ENCODE measurements at regions not wholly inside any gene's neighbourhood (a gene's known extent, or its start where the extent isn't known, plus 50 kb on each side); places are given as distances from the start of the nearest gene placed in this dataset.
A peak's percentile ranks its signal among the peaks of the same experiment; 100 is the strongest.

GRCh38 chr6:168901076-168901475 lies 352.6 kb downstream of the THBS2 start:
- no peak for FAIRE-seq

- FAIRE-seq, result no peak
Measured at GRCh38 chr6:168896321-168896720, 357.3 kb downstream of the THBS2 start.

GRCh38 chr6:168895102-168895812 lies 358.4 kb downstream of the THBS2 start:
- peak; percentile 82 for FAIRE-seq

GRCh38 chr6:168892031-168892430 lies 361.6 kb downstream of the THBS2 start:
- no peak for FAIRE-seq

GRCh38 chr6:168890981-168891365 lies 362.7 kb downstream of the THBS2 start:
- FAIRE-seq, result no peak

GRCh38 chr6:168890306-168890980 lies 363.2 kb downstream of the THBS2 start:
- FAIRE-seq, result no peak

- FAIRE-seq, result no peak
Measured at GRCh38 chr6:168888786-168889345, 364.8 kb downstream of the THBS2 start.

GRCh38 chr6:168888102-168888501 lies 365.5 kb downstream of the THBS2 start:
- no peak for FAIRE-seq

GRCh38 chr6:168887621-168888020 lies 366.0 kb downstream of the THBS2 start:
- no peak for FAIRE-seq

GRCh38 chr6:168886964-168887363 lies 366.7 kb downstream of the THBS2 start:
- no peak for FAIRE-seq

- FAIRE-seq, result no peak
Measured at GRCh38 chr6:168885751-168886742, 367.6 kb downstream of the THBS2 start.

- no peak for FAIRE-seq
Measured at GRCh38 chr6:168885196-168885595, 368.4 kb downstream of the THBS2 start.

GRCh38 chr6:168884646-168885086 lies 369.0 kb downstream of the THBS2 start:
- no peak for FAIRE-seq

GRCh38 chr6:168884050-168884645 lies 369.5 kb downstream of the THBS2 start:
- no peak for FAIRE-seq

- FAIRE-seq, result no peak
Measured at GRCh38 chr6:168883410-168884049, 370.1 kb downstream of the THBS2 start.

- no peak for FAIRE-seq
Measured at GRCh38 chr6:168880271-168880670, 373.4 kb downstream of the THBS2 start.

GRCh38 chr6:168877821-168878282 lies 375.8 kb downstream of the THBS2 start:
- FAIRE-seq, result no peak

- FAIRE-seq, result no peak
Measured at GRCh38 chr6:168876956-168877355, 376.7 kb downstream of the THBS2 start.

- no peak for FAIRE-seq
Measured at GRCh38 chr6:168875811-168876576, 377.7 kb downstream of the THBS2 start.

- FAIRE-seq, result no peak
Measured at GRCh38 chr6:168874637-168875036, 379.0 kb downstream of the THBS2 start.

All from islet of Langerhans (tissue), 1 donor.